CD4-positive, alpha-beta T cell treated with Interleukin-4 for 4 hours (primary cell): ENCODE measurements at regions not wholly inside any gene's neighbourhood (a gene's known extent, or its start where the extent isn't known, plus 50 kb on each side); places are given as distances from the start of the nearest gene placed in this dataset.

Source experiments
- DNase-seq: peaks from one replicate; pipeline ENCODE4 v3.0.0-alpha.2; 2020

GRCh38 chr13:23984546-23984945 is 87.2 kb upstream of the C1QTNF9B start:
- no peak for DNase-seq

DNA sequence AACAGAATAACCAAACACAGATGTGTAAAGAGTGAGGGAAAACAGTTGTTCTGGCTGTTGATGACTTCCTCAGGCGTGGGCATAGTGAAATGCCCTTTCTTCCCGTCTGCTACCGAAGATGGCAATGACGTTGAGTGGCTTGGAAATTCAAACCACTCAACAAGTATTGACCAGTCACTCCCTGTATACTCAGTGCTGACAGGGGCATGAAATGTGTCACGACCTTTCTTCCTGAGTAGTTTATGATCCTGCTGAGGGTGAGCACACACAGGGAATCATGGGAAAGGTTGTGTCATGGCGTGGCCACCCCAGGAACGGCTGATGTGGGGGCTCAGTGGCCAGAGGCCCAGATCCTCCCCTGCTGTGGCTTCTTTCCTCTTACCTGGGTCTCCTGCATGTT is 87.8 kb upstream of the C1QTNF9B start:
- no peak for DNase-seq

DNA sequence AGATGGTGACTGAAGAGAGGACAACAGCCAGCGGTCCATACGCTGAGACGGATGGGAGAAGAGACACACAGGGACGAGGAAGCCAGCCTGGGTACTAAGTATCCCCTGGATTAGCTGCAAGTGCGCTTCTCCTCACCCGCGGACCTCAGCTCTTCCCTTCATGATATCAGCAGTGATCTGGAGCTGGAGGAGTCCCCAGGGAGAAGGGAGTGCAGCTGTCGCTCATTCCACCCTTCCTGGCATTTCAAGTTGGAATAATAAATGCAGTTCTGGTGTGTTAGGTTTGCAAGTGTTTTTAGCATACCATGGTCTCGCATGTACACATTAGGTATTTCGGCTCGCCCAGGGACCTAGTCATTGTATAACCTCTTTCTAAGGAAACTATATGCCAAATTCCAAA is 88.5 kb upstream of the C1QTNF9B start:
- DNase-seq = no peak

DNA sequence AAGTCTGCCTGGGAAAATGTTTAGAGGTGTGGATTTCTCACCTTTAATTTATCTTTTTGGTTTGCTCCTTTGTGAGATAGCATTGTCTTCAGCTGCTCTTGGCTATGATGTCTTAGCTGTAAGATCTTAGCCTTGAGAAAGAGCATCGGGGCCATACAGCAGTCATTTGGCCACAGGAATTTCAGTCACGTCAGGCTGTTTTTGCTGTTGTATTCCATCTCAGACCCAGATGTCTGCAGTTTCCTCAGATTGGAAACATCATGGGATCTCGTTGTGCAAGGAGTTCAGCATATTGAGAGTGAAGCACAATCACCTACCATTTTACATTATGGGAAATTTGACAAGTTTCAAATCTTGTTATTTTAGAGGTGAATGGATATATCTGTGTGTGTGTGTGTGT is 89.3 kb upstream of the C1QTNF9B start:
- DNase-seq = no peak

- DNase-seq = no peak
Measured at GRCh38 chr13:23987331-23987894, 90.1 kb upstream of the C1QTNF9B start.

- DNase-seq = no peak
Measured at GRCh38 chr13:23988546-23989122, 91.3 kb upstream of the C1QTNF9B start.

DNA sequence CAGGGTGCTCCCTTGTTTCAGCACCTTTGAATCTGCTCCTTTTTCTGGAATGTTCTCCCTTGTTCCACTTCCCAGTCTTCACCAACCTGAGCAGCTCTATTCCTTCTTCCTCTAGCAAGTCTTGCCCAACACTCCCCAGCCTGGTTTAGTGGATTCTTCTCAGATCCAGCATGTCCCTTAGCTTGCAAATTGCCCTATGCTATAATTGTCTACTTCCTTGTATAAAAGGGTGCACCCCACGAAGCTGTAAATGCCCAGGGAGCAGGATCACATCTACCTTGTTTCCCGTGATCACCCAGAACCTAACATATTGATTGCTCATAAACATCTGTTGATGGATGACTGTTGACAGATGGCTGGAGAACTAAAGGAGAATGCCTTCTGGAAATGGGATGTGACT is 93.2 kb upstream of the C1QTNF9B start:
- DNase-seq = no peak

GRCh38 chr13:23991119-23991518 is 93.8 kb upstream of the C1QTNF9B start:
- no peak for DNase-seq

GRCh38 chr13:23992781-23993679 is 95.7 kb upstream of the C1QTNF9B start:
- no peak for DNase-seq

- no peak for DNase-seq
Measured at GRCh38 chr13:23993680-23993985, 96.3 kb upstream of the C1QTNF9B start.

DNA sequence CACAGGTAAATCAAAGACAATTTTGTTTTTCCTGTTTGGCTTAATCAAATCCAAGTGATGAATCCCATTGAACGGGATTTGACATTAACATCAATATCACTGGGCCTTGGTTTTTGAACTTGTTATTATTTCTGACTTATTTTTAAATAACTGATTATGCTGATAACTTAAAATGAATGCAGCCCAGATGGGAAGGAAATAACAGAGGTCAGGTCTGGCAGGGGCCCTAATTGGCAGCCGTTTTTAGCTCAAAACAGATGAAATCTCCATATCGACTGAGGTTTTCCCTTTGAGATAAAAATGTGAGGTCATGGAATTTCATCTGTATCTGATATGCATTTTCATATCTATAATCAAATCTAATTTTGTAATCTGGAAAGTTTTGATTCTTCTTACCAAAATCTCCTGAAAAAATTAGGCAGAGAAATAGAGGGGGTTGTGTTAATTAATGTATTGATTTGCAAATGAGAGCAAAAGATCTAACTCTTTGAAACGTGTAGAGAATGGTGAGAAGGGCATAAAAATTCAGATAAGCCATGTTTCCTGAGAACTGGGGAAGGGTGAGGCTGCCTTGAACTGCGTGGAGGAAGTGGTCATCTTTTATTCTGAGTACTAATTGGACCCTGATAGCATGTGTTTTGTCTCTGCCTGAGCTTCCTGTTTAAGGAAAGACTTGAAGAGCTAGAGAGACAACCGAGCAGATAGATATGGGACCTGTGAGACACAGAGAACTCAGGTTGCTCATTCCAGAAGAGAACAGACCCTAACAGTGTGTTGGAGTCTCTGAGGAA is 98.2 kb upstream of the C1QTNF9B start:
- no peak for DNase-seq

DNA sequence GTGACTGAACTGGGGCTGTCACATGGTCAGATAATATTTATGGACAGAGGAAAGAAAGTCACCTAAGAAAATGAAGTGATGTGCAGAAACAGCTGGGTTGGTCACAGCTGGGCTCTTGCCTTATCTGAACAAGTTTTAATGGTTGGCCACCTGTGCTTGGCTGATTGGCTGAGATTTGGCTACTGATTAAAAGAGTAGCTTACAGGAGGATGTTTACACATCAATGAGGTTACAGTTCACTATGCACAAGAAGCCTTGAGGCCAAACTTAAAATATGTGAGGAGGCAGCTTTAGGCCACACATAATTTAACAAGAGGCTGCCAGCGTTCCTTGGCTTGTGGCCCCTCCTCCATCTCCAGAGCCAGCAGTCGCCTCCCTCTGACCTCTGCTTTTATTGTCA is 99.2 kb upstream of the C1QTNF9B start:
- DNase-seq = no peak

DNA sequence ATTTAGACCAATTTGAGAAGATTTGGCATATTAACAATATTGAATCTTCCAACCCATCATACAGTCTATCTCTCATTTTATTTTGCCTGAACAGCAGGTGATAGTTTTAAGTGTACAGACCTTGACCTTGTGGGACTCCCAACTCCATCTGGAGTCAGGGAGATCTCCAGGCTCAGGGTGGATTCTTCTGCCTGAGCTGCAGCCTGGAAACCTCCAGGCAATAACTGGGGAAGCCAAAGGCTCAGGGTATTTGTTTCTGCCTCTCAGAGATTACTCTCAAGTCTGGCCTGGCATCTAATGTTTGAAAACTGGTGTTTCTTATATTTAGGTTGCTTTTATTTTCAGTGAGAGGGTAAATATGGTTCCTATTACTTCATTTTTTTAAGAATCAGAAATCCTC is 102.1 kb upstream of the C1QTNF9B start:
- DNase-seq = no peak

- no peak for DNase-seq
Measured at GRCh38 chr13:24002206-24002815, 105.0 kb upstream of the C1QTNF9B start.

DNA sequence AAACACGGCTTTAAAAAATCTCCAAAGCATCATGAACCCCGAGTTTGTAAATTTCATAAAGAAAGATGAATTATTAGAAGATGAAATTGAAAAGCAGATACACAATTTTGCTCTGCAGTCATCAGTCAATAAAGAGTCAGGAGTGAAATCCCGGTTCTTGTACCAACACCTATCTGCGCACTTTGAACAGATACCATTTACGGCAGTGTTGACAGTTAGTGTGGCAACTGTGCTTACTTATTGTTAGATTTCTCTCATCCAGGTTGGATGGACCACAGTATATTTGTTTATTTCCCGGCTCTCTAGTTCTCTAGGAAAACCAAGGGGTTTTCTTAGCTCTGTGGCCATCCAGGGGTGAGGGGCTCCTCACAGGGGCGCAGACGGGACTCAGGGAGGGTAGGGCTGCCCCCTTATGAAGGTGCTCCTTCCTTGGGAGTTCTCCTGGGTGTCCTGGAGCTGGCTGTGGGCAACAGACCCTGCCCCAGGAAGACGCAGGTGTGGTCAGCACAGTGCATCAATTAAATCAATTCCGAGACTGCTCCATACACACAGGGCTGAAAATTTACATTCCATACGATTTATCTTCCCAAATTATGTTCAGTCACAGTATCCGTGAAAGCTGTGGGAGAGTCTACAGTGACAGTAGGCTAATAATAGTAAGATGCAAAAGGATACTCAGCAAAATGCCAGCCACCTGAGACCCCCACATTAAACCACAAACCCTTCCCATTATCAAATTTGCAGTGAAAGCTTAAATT is 107.0 kb upstream of the C1QTNF9B start:
- DNase-seq = no peak

DNA sequence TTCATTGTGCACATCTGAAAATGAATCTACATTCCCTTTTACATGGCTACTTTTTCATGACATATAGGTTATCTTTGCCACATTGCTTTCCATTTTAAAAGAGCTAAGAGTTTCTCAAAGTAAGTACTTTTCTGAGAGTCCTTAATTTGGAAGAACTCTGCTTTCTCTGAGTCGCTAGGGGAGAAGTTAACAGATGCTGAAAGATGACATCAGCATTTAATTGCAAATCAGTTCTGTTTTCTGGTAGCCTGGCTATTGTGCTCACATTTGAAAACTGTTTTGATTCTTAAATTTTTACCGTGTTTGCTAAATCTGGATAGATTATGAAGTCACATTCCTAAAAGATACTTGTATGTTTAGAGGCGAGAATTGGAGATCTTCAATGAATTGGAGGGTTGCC is 107.7 kb upstream of the C1QTNF9B start:
- no peak for DNase-seq

GRCh38 chr13:24005755-24006281 is 108.5 kb upstream of the C1QTNF9B start:
- DNase-seq = no peak

GRCh38 chr13:24006520-24007248 is 109.4 kb upstream of the C1QTNF9B start:
- DNase-seq = no peak

DNA sequence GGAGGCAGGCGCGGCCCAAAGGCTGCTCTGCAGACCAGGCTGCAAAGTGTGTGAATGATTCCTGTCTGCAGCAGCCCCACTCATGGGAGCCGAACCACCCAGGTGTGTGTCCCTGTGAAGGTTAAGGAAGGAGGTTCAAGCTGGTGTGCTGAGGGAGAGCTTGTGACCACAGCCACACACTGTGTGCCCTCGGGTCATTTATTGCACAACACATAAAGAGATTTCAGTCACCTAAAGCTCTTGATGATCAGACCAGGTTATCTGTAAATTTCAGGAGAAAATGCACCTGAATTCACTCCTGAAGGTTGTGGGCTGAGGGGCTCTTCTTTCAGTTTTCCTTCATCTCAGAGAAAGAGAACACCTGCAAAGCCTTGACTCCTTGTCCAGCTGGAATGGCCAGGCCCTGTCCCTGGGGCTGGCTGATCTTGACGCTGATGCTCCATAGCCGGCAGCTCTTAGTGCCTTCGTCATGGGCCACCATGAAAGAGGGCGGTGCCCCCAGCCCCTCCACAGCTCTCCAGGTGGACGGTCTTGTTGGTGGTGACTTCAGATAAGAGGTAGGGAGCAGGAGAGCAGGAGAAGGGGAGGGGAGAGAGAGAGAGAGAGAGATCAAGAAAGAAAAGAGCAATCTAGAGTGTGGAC is 110.8 kb upstream of the C1QTNF9B start:
- no peak for DNase-seq

- DNase-seq = no peak
Measured at GRCh38 chr13:24008679-24009078, 111.4 kb upstream of the C1QTNF9B start.

DNA sequence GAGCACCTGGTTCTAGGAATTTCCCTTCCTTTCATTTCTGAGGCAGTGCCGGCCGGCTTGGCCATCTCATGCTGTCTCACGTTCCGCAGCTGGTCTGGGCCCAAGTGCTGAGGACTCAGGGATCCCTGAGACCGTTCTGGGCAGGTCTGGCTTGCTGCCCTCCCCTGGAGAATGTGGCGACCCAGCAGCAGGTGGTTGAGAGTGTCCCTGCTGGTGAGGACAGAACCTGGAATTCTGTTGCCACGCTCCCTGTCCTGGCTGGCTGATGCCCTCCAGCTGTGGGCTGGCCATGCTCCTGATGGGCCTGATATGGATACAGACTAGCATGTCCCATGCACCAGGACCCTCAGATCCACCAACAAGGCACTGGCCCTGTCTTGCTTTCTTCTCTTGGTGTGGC is 114.0 kb upstream of the C1QTNF9B start:
- no peak for DNase-seq
